HepG2 (cell line): ENCODE measurements at regions not wholly inside any gene's neighbourhood (a gene's known extent, or its start where the extent isn't known, plus 50 kb on each side); places are given as distances from the start of the nearest gene placed in this dataset.

Experiments
- TF ChIP-seq, protein P1 (sequence below): sonication (generic); formaldehyde crosslinking; IDR thresholded peaks from 2 replicates; pipeline ENCODE4 v1.5.1; 2020; ENCODE audit warnings: missing genetic modification reagents, mild to moderate bottlenecking, borderline replicate concordance
- TF ChIP-seq, protein P2 (sequence below): sonication (generic); formaldehyde crosslinking; IDR thresholded peaks from 2 replicates; pipeline ENCODE4 v1.4.0; 2020; ENCODE audit warnings: missing genetic modification reagents

DNA sequence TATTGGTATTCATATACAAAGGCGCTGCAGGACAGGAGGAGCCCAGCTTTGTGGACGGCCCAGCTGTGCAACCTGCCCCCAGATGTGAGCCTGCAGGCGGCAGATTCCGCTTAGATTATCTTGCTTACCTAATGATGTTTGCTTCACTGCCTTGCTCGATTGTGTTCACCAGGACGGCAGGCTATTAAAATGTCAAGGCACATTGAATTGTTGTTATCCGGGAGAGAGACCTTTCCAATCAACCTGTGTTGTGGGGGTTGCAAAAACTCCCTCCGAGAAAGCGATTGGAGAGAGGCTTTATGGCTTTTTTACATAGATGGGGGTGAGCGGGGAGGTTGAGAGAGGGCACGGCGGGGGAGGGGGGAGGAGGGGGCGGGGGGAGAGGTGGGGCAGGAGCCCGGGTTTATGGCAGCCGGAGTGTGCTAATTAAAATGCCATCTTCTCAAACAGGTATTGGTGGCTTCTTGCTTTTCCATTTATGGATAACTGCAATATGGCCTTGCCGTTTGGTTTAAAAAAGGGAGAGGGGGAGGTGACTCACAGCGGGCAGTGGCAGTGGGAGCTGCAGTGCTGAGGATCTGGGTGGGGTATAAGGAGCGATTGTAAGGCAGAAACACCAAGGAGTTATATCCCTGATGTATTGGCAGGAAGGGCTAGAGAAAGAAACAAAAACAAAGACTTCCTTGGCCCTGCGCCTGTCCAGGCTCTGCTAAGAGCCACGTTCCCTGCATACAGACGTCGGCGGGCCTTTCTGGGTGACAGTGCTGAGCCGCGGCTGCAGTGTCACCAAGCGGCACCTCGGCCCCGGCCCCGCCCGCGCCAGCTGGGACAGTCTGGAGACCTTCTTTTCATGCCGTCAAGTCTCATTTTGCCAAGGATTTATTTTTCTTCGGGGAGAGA, 97.2 kb downstream of the INSIG2 start:
- TF ChIP-seq, protein P1, sequence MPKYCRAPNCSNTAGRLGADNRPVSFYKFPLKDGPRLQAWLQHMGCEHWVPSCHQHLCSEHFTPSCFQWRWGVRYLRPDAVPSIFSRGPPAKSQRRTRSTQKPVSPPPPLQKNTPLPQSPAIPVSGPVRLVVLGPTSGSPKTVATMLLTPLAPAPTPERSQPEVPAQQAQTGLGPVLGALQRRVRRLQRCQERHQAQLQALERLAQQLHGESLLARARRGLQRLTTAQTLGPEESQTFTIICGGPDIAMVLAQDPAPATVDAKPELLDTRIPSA (CRISPR knock-in tag), result no peak
- TF ChIP-seq, protein P2, sequence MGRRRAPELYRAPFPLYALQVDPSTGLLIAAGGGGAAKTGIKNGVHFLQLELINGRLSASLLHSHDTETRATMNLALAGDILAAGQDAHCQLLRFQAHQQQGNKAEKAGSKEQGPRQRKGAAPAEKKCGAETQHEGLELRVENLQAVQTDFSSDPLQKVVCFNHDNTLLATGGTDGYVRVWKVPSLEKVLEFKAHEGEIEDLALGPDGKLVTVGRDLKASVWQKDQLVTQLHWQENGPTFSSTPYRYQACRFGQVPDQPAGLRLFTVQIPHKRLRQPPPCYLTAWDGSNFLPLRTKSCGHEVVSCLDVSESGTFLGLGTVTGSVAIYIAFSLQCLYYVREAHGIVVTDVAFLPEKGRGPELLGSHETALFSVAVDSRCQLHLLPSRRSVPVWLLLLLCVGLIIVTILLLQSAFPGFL, result no peak
